BLaER1 treated with 17β-estradiol and CSF1 and Interleukin-3, amounts not matched to agents 10 nM and 100 nM (cell line): ENCODE measurements at regions not wholly inside any gene's neighbourhood (a gene's known extent, or its start where the extent isn't known, plus 50 kb on each side); places are given as distances from the start of the nearest gene placed in this dataset.

Experiments
- H3K27ac ChIP-seq, 11 experiments: shearing (Covaris generic); formaldehyde crosslinking; 2 replicates each; pipeline ENCODE4 v1.8.1; 2022
- H3K27me3 ChIP-seq, 11 experiments: shearing (Covaris generic); formaldehyde crosslinking; 2 replicates each; pipeline ENCODE4 v1.8.1; 2022
- H3K36me3 ChIP-seq, 11 experiments: shearing (Covaris generic); formaldehyde crosslinking; 2 replicates each; pipeline ENCODE4 v1.8.1; 2022
- H3K4me1 ChIP-seq, 10 experiments: shearing (Covaris generic); formaldehyde crosslinking; 2 replicates each; pipeline ENCODE4 v1.8.1; 2022
- H3K4me2 ChIP-seq, 11 experiments: shearing (Covaris generic); formaldehyde crosslinking; 2 replicates each; pipeline ENCODE4 v1.8.1; 2022
- H3K4me3 ChIP-seq, 10 experiments: shearing (Covaris generic); formaldehyde crosslinking; 2 replicates each; pipeline ENCODE4 v1.8.1; 2022
- H3K9ac ChIP-seq, 11 experiments: shearing (Covaris generic); formaldehyde crosslinking; 2 replicates each; pipeline ENCODE4 v1.8.1; 2022
- H3K9me3 ChIP-seq, 11 experiments: shearing (Covaris generic); formaldehyde crosslinking; replicated peaks in 1 of 11; 2 replicates each; pipeline ENCODE4 v1.8.1; 2022
- H4K20me1 ChIP-seq, 11 experiments: shearing (Covaris generic); formaldehyde crosslinking; 2 replicates each; pipeline ENCODE4 v1.8.1; 2022
- Cebpa-rat ChIP-seq, 11 experiments: shearing (Covaris generic); IDR thresholded peaks; 2 replicates each; pipeline ENCODE4 v1.8.1; 2022

GRCh38 chr4:42751587-42751986 lies 94.7 kb upstream of the ATP8A1 start:
- no peaks in the 10 kb centered on the region for H4K20me1 ChIP-seq
- peaks cover 0 to 9% (median 0%) of the 10 kb centered on the region in 10 experiments; a peak in 4 of 20 replicates for H3K4me1 ChIP-seq
- H3K36me3 ChIP-seq, result no peaks in the 10 kb centered on the region
- TF ChIP-seq Cebpa-rat (IDR thresholded peaks at IDR 0.05), result no peak
- no peak overlapping the region for H3K4me2 ChIP-seq
- H3K9me3 ChIP-seq, result peaks cover 0 to under 1% (median 0%) of the 10 kb centered on the region in 11 experiments; a peak in 1 of 22 replicates
- H3K27me3 ChIP-seq, result no peaks in the 10 kb centered on the region
- no peak overlapping the region for H3K4me3 ChIP-seq
- H3K9ac ChIP-seq, result no peak overlapping the region
- no peak overlapping the region for H3K27ac ChIP-seq

- Histone ChIP-seq H3K4me2 (no peak overlapping the region), H3K27me3 (no peaks in the 10 kb centered on the region), H3K36me3 (no peaks in the 10 kb centered on the region), H3K4me3 (no peak overlapping the region), H4K20me1 (no peaks in the 10 kb centered on the region), H3K4me1 (peaks cover 0 to 9% (median 0%) of the 10 kb centered on the region in 10 experiments; a peak in 4 of 20 replicates), H3K27ac (no peak overlapping the region), H3K9me3 (peaks cover 0 to 8% (median 0%) of the 10 kb centered on the region in 11 experiments; a peak in 2 of 22 replicates), H3K9ac (no peak overlapping the region)
- TF ChIP-seq Cebpa-rat (IDR thresholded peaks at IDR 0.05), result no peak
Observed at GRCh38 chr4:42750856-42751255, 94.0 kb upstream of the ATP8A1 start.

GRCh38 chr4:42750091-42750490 lies 93.2 kb upstream of the ATP8A1 start:
- Histone ChIP-seq H3K4me2 (no peak overlapping the region), H4K20me1 (no peaks in the 10 kb centered on the region), H3K9ac (no peak overlapping the region), H3K4me1 (peaks cover 0 to 9% (median 0%) of the 10 kb centered on the region in 10 experiments; a peak in 4 of 20 replicates), H3K36me3 (no peaks in the 10 kb centered on the region), H3K27ac (no peak overlapping the region), H3K4me3 (no peak overlapping the region), H3K27me3 (no peaks in the 10 kb centered on the region), H3K9me3 (peaks cover 0 to 15% (median 0%) of the 10 kb centered on the region in 11 experiments; a peak in 6 of 22 replicates)
- no peak for TF ChIP-seq Cebpa-rat (IDR thresholded peaks at IDR 0.05)

- H3K9me3 ChIP-seq, result peaks cover 0 to 17% (median 0%) of the 10 kb centered on the region in 11 experiments; a peak in 5 of 22 replicates
- H4K20me1 ChIP-seq, result no peaks in the 10 kb centered on the region
- peak overlapping the region in 4 of 11 experiments; percentile 1 to 28 (median 3); a peak in 3 of 22 replicates for H3K4me2 ChIP-seq
- peaks cover 0 to 9% (median 0%) of the 10 kb centered on the region in 10 experiments; a peak in 4 of 20 replicates for H3K4me1 ChIP-seq
- no peak overlapping the region for H3K4me3 ChIP-seq
- TF ChIP-seq Cebpa-rat (IDR thresholded peaks at IDR 0.05), result no peak
- no peaks in the 10 kb centered on the region for H3K27me3 ChIP-seq
- no peaks in the 10 kb centered on the region for H3K36me3 ChIP-seq
- H3K27ac ChIP-seq, result no peak overlapping the region
- H3K9ac ChIP-seq, result no peak overlapping the region
Observed at GRCh38 chr4:42747971-42748370, 91.1 kb upstream of the ATP8A1 start.

- no peaks in the 10 kb centered on the region for H4K20me1 ChIP-seq
- H3K9me3 ChIP-seq, result peaks cover 0 to 31% (median 0%) of the 10 kb centered on the region in 11 experiments; a peak in 7 of 22 replicates
- no peak overlapping the region for H3K4me3 ChIP-seq
- TF ChIP-seq Cebpa-rat (IDR thresholded peaks at IDR 0.05), result no peak
- H3K4me1 ChIP-seq, result no peaks in the 10 kb centered on the region
- H3K36me3 ChIP-seq, result no peaks in the 10 kb centered on the region
- no peak overlapping the region for H3K27ac ChIP-seq
- H3K9ac ChIP-seq, result no peak overlapping the region
- H3K4me2 ChIP-seq, result no peak overlapping the region
- H3K27me3 ChIP-seq, result no peaks in the 10 kb centered on the region
Observed at GRCh38 chr4:42736527-42737195, 79.8 kb upstream of the ATP8A1 start.

GRCh38 chr4:42733380-42733779 lies 76.5 kb upstream of the ATP8A1 start:
- Histone ChIP-seq H3K9ac (no peak overlapping the region), H3K4me1 (no peaks in the 10 kb centered on the region), H3K36me3 (no peaks in the 10 kb centered on the region), H4K20me1 (no peaks in the 10 kb centered on the region), H3K9me3 (peaks cover 7 to 26% (median 11%) of the 10 kb centered on the region in 11 experiments; a peak in 19 of 22 replicates), H3K4me3 (no peak overlapping the region), H3K4me2 (no peak overlapping the region), H3K27ac (no peak overlapping the region), H3K27me3 (no peaks in the 10 kb centered on the region)
- no peak for TF ChIP-seq Cebpa-rat (IDR thresholded peaks at IDR 0.05)

GRCh38 chr4:42732776-42733175 lies 75.9 kb upstream of the ATP8A1 start:
- H4K20me1 ChIP-seq, result no peaks in the 10 kb centered on the region
- H3K27me3 ChIP-seq, result no peaks in the 10 kb centered on the region
- no peaks in the 10 kb centered on the region for H3K36me3 ChIP-seq
- H3K9me3 ChIP-seq, result peaks cover 7 to 20% (median 10%) of the 10 kb centered on the region in 11 experiments; a peak in 19 of 22 replicates
- TF ChIP-seq Cebpa-rat (IDR thresholded peaks at IDR 0.05), result no peak
- H3K4me3 ChIP-seq, result no peak overlapping the region
- H3K9ac ChIP-seq, result no peak overlapping the region
- H3K27ac ChIP-seq, result no peak overlapping the region
- H3K4me1 ChIP-seq, result no peaks in the 10 kb centered on the region
- H3K4me2 ChIP-seq, result no peak overlapping the region

GRCh38 chr4:42729505-42730237 lies 72.8 kb upstream of the ATP8A1 start:
- TF ChIP-seq Cebpa-rat (IDR thresholded peaks at IDR 0.05), result no peak

GRCh38 chr4:42724451-42724850 lies 67.5 kb upstream of the ATP8A1 start:
- H3K9ac ChIP-seq, result no peak overlapping the region
- no peaks in the 10 kb centered on the region for H3K36me3 ChIP-seq
- H3K9me3 ChIP-seq, result peaks cover 6 to 11% (median 9%) of the 10 kb centered on the region in 11 experiments; a peak in 19 of 22 replicates
- H3K27me3 ChIP-seq, result no peaks in the 10 kb centered on the region
- no peak overlapping the region for H3K4me2 ChIP-seq
- TF ChIP-seq Cebpa-rat (IDR thresholded peaks at IDR 0.05), result no peak
- peaks cover 0 to 5% (median 0%) of the 10 kb centered on the region in 10 experiments; a peak in 3 of 20 replicates for H3K4me1 ChIP-seq
- no peak overlapping the region for H3K27ac ChIP-seq
- no peaks in the 10 kb centered on the region for H4K20me1 ChIP-seq
- H3K4me3 ChIP-seq, result no peak overlapping the region

More at GRCh38 chr4:42729505-42730237, 72.8 kb upstream of the ATP8A1 start:
- no peaks in the 10 kb centered on the region for H3K36me3 ChIP-seq
- H3K9me3 ChIP-seq, result peaks cover 7 to 18% (median 10%) of the 10 kb centered on the region in 11 experiments; a peak in 19 of 22 replicates
- H3K27me3 ChIP-seq, result no peaks in the 10 kb centered on the region
- no peak overlapping the region for H3K4me3 ChIP-seq
- H3K27ac ChIP-seq, result no peak overlapping the region
- H3K4me1 ChIP-seq, result no peaks in the 10 kb centered on the region
- H3K4me2 ChIP-seq, result no peak overlapping the region
- no peaks in the 10 kb centered on the region for H4K20me1 ChIP-seq
- no peak overlapping the region for H3K9ac ChIP-seq
